Erythroblast (primary cell): ENCODE measurements at regions not wholly inside any gene's neighbourhood (a gene's known extent, or its start where the extent isn't known, plus 50 kb on each side); places are given as distances from the start of the nearest gene placed in this dataset.

Source experiments
- DNase-seq, 2 experiments: peaks; one replicate each; lab custom pipeline; 2025; lab: John Stamatoyannopoulos, UW
- GATA1 ChIP-seq: IDR thresholded peaks from 2 replicates; pipeline ENCODE4 v1.6.1; 2011; ENCODE audit warnings: low read depth, mild to moderate bottlenecking, control low read depth, low read length, moderate library complexity
- POLR2A ChIP-seq: IDR thresholded peaks from 2 replicates; pipeline ENCODE4 v1.6.1; 2011; ENCODE audit warnings: mild to moderate bottlenecking, low read length

GRCh38 chr2:45263147-45263546, 253.9 kb upstream of the SIX2 start:
- no peak for DNase-seq
- no peak for TF ChIP-seq GATA1
- TF ChIP-seq POLR2A: no peak

DNA sequence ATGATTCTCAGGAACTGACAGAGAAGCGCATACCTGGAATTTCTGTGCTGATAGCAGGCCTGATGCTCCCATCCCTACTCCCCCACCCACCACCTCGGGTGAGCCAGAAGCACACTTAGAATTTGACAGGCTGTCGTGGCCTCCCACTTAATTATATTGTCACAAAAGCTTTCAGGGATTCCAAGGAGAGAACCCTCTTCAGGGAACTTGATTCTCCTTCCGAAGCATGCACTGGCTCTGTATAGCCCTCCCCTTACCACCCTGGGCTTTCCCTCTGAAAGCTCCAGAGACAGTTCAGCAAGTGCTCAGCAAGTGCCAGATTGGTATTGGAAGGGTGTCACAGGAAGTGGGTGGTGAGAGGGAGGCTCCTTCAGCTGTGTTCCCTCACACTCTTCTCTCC, 252.5 kb upstream of the SIX2 start:
- TF ChIP-seq POLR2A (no peak), GATA1 (no peak)
- DNase-seq: no peak

DNA sequence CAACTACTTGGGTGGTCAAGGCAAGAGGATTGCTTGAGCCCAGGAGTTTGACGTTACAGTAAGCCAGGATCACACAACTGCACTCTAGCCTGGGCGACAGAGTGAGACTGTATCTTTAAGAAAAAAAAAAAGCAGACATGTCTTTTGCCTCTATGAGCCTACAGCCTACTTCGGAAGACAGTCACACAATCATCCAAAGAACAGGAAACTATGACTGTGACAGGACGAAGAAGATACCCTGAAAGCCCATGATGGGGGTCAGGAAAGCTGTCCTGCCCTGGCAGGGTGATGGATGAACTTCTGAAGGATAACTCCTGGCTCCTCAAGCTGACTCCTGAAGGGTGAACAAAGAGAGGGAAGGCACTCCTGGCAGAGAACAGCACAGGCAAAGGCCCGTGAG, 251.7 kb upstream of the SIX2 start:
- TF ChIP-seq GATA1: no peak
- TF ChIP-seq POLR2A: no peak
- no peak for DNase-seq

GRCh38 chr2:45259547-45260160, 250.4 kb upstream of the SIX2 start:
- TF ChIP-seq POLR2A: no peak
- no peak for TF ChIP-seq GATA1
- DNase-seq: no peak

DNA sequence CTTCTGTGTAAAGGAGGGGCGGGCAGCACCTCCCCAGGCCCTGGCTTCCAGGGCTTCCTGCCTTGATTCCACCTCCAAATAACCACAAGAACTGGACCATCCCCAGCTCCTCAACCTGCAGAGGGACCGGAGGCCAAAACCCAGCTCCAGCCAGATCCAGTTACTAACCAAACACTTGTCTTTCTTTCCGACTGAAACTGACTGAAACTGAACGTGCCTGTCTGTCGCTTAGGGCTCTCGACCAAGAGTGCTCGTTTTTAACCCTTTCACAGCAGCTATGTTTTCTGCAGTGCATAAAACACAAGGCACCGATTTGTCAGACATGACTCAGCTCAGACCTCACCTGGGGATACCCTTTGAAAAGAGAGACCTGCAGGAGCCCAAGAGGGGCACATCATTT, 249.9 kb upstream of the SIX2 start:
- TF ChIP-seq POLR2A (no peak), GATA1 (no peak)
- no peak for DNase-seq

GRCh38 chr2:45258311-45258710, 249.1 kb upstream of the SIX2 start:
- TF ChIP-seq POLR2A: no peak
- no peak for TF ChIP-seq GATA1
- no peak for DNase-seq

GRCh38 chr2:45257820-45258219, 248.6 kb upstream of the SIX2 start:
- TF ChIP-seq GATA1 (no peak), POLR2A (no peak)
- DNase-seq: no peak

DNA sequence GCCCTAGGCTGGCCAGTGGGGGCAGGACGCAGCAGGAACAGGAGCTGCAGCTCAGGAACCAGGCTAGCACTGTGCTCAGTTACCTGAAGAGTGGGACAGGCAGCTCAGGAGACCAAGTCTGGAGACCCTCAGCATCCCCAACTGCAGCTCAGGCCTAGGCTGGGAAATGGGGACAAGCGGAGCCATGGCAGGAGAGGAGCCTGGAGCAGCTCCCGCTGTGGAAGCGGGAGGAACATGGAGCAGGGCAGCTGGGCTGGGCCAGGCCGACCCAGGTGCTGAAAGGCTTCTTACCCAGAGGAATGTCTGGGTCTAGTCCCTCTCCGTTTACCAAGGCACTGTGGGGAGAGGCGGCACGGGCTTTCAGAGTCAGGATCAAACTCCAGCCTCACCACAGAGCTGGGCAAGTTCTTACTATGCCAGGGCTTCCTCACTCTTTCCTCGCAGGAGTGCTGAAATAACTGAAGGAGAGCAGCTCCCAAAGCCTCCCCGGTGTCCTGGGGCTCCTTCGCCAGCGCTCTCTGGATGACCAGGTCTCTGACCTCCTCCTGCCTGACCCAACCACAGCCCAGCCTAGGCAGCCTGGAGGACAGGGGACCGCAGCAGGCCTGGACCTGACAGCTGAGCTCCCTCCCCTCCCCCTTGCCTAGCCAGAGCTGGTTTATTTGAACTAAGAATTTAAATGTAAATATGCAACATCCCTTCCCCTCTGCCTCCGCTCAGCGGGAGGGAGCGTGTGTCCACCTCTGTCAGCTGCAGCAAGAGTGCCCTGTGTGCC, 247.8 kb upstream of the SIX2 start:
- TF ChIP-seq POLR2A (no peak), GATA1 (no peak)
- no peak for DNase-seq

- no peak for TF ChIP-seq GATA1
- no peak for TF ChIP-seq POLR2A
- DNase-seq: no peak
These were observed 247.1 kb upstream of the SIX2 start for GRCh38 chr2:45256173-45256866.

DNA sequence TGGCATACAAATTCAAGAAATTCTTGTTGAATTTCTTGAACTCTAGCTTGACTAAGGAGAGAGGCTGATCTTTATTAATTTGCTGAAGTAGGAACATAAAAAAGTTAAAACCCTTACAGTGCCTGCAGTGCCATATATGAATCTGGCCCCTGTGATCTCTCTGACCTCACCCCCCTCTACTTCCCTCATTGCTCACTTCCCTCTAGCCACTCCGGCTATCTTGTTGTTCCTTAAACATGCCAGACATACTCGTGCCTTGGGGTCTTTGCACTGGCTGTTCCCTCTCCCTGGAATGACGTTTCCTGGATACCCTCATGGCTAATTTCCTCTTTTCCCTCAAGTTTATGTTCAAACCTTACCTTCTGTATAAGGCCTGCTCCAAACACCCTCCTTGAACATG, 246.3 kb upstream of the SIX2 start:
- TF ChIP-seq POLR2A: no peak
- no peak for TF ChIP-seq GATA1
- DNase-seq: no peak

- no peak for DNase-seq
These were observed 244.8 kb upstream of the SIX2 start for GRCh38 chr2:45254025-45254424.

GRCh38 chr2:45253151-45253550, 243.9 kb upstream of the SIX2 start:
- no peak for DNase-seq
- TF ChIP-seq GATA1: no peak
- TF ChIP-seq POLR2A: no peak

More at GRCh38 chr2:45254025-45254424, 244.8 kb upstream of the SIX2 start:
- no peak for TF ChIP-seq POLR2A
- no peak for TF ChIP-seq GATA1

DNA sequence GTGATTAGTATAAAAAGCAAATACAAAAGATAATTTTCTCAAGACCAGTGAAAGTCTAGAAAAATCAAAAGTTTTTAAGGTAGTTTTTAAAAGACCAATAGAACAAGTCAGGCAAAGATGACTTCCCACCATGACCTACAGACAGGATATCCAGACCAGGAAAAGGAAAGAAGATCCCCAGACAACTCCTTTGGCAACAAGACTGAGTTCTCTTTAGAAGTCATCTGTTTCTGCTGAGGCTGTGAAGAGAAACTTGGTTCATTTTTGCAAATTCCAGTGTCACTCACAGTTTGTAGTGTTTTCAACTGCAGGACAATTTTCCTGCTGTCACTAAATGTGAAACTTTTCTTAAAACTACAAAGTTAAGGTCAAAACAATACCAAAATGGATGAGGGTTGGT, 240.9 kb upstream of the SIX2 start:
- TF ChIP-seq POLR2A: no peak
- no peak for TF ChIP-seq GATA1
- DNase-seq: no peak

DNA sequence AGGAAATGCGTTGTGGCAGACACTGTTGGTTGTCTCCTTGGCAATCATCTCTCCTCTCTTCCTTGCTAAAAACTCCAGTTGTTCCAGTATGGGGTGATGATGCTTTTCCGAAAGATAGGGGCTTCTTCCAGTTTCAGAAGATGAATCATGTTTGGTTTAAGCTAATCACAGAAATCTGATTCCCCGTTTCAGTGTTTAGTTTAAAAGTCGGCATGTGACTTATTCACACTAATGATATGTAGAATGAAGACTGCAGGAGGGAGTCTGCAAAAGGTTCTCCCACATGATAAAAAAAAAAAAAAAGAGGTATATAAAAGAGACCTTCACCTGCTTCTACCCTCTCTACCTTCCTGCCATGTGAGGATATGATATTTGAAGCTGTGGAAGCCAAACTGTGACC, 239.0 kb upstream of the SIX2 start:
- TF ChIP-seq POLR2A (no peak), GATA1 (no peak)
- DNase-seq: no peak
